Prostate gland (tissue), 2 donors: ENCODE measurements at regions not wholly inside any gene's neighbourhood (a gene's known extent, or its start where the extent isn't known, plus 50 kb on each side); places are given as distances from the start of the nearest gene placed in this dataset.

Experiments
- DNase-seq: peaks from one replicate; pipeline ENCODE4 v3.0.0-alpha.2; 2019; ENCODE audit warnings: low spot score
- H3K27ac ChIP-seq, 2 donors: fragments of 200-600 bp; sonication (generic); 2 replicates each; pipeline ENCODE4 v1.5.1; 2017 to 2019
- H3K27me3 ChIP-seq: fragments of 200-600 bp; sonication (generic); replicated peaks from 2 replicates; pipeline ENCODE4 v1.5.1; 2019; ENCODE audit not compliant: insufficient read depth
- H3K36me3 ChIP-seq, 2 donors: fragments of 200-600 bp; sonication (generic); 1 replicate in 1 of 2; 2 replicates in 1 of 2; pipeline versions ENCODE4 v1.5.1 to v1.8.1; 2017 to 2019
- H3K4me1 ChIP-seq: fragments of 200-600 bp; sonication (generic); replicated peaks from 2 replicates; pipeline ENCODE4 v1.5.1; 2019
- H3K4me3 ChIP-seq, 2 donors: fragments of 200-600 bp; sonication (generic); 2 replicates each; pipeline ENCODE4 v1.5.1; 2017 to 2019
- H3K9me3 ChIP-seq: fragments of 200-600 bp; sonication (generic); 2 replicates; pipeline ENCODE4 v1.5.1; 2017
- POLR2A ChIP-seq: fragments of 450-650 bp; IDR thresholded peaks from one replicate; pipeline ENCODE4 v1.6.1; 2016; ENCODE audit warnings: antibody characterized with exemption, mild to moderate bottlenecking
- POLR2AphosphoS5 ChIP-seq: sonication (generic); formaldehyde crosslinking; IDR thresholded peaks from one replicate; pipeline ENCODE4 v1.6.1; 2017; ENCODE audit warnings: antibody characterized with exemption
- WGBS: methylation state at CpG from one replicate; pipeline ENCODE4 v1.1.5; 2018; 5-methylcytosine and 5-hydroxymethylcytosine counted together
- intact Hi-C: fragments of 100-400 bp; cut with DNase I; formaldehyde crosslinking; loops from one replicate; pipeline ENCODE4 v1.14.2; 2022
- TF ChIP-seq, protein P1 (sequence below), 4 experiments: fragments of 200-600 bp in 2 of 4; fragments of 450-650 bp in 2 of 4; sonication (generic) in 2 of 4; IDR thresholded peaks; 1 replicate in 3 of 4; 2 replicates in 1 of 4; pipeline ENCODE4 v1.5.1; 2016 to 2019; ENCODE audit warnings: antibody characterized with exemption in 4 of 4, mild to moderate bottlenecking in 2 of 4, moderate library complexity in 2 of 4

DNA sequence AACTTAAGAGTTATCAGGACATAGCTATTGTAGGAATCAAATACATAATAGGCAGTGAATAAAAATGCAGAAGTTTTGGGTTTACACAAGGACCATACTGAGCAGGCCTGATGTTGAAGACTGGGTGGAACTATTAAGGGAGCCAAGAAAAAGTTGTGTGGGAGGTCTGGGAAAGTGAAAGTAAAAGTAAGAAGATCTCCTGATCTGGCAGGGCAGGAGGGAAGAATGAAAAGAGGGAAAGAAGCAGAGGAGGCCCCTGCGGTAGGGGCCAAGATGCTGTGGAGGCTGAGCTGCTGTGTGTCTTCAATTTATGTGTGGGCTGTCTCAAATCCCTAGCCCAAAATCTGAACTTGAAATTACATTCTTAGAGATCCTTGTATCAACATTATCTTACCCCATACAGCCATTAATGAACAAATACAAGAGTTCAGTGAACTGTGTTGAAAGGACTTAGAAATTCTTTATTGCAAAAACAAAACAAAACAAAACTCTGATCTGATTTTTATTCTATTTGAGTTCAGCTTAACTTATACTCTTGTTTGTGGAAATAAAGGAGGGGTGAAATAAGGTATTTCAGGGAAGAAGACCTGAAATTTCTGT is 1183.8 kb downstream of the HACE1 start:
- intact Hi-C loops: no loop called here
- 82% methylated on average over 1 of the region's 1 CpG for WGBS
- no peaks in the 10 kb centered on the region for H3K4me1 ChIP-seq
- no peaks in the 10 kb centered on the region for H3K27me3 ChIP-seq
- DNase-seq: no peak
- no peak overlapping the region for H3K27ac ChIP-seq
- no peak for TF ChIP-seq POLR2AphosphoS5
- TF ChIP-seq POLR2A: no peak
- TF ChIP-seq, protein P1, sequence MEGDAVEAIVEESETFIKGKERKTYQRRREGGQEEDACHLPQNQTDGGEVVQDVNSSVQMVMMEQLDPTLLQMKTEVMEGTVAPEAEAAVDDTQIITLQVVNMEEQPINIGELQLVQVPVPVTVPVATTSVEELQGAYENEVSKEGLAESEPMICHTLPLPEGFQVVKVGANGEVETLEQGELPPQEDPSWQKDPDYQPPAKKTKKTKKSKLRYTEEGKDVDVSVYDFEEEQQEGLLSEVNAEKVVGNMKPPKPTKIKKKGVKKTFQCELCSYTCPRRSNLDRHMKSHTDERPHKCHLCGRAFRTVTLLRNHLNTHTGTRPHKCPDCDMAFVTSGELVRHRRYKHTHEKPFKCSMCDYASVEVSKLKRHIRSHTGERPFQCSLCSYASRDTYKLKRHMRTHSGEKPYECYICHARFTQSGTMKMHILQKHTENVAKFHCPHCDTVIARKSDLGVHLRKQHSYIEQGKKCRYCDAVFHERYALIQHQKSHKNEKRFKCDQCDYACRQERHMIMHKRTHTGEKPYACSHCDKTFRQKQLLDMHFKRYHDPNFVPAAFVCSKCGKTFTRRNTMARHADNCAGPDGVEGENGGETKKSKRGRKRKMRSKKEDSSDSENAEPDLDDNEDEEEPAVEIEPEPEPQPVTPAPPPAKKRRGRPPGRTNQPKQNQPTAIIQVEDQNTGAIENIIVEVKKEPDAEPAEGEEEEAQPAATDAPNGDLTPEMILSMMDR (IDR thresholded peaks at IDR 0.05): no peak
- H3K4me3 ChIP-seq: no peak overlapping the region
- H3K9me3 ChIP-seq: no peaks in the 10 kb centered on the region
- no peaks in the 10 kb centered on the region for H3K36me3 ChIP-seq

DNA sequence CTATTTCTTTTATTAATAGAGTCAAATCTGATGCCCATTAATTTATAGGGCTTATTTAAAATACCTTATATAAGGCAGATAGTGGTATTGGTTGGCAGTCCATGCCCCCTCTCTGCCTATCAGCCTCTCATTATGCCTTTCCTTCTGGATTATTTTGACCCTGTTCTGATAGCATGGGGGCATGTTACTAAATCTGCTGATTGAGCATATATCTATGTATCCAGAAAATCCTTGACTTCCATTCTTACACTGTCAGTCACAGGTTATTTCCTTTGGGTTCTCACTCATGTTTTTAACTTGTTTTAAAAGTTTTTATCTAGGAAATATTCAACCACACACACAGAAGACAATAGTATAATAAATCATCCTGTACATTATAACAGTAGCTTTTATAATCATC is 1184.9 kb downstream of the HACE1 start:
- H3K36me3 ChIP-seq: no peaks in the 10 kb centered on the region
- TF ChIP-seq, protein P1 (IDR thresholded peaks at IDR 0.05): no peak
- TF ChIP-seq POLR2AphosphoS5 (no peak), POLR2A (no peak)
- no peaks in the 10 kb centered on the region for H3K4me1 ChIP-seq
- H3K4me3 ChIP-seq: no peak overlapping the region
- H3K27ac ChIP-seq: no peak overlapping the region
- no peaks in the 10 kb centered on the region for H3K9me3 ChIP-seq
- intact Hi-C loops: no loop called here
- no peak for DNase-seq
- H3K27me3 ChIP-seq: no peaks in the 10 kb centered on the region

DNA sequence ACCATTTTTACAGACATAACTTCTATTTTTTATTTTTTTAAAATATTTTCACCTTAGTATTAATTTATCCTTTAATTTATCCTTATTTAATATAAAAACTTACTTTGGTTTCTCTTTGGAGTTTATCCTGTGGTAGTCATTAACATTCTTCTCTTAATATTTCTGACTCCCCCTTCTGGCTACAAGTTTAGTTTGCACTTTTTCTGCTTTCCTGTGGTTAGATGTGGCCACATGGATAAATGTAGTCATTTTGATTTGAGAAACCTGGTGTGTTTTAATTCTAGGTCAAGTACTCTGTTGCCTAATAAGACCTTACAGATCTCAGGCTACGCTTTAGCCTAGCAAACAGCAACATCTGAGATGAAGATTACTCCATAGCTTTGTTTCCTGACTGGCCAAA is 1187.5 kb downstream of the HACE1 start:
- H3K27ac ChIP-seq: no peak overlapping the region
- DNase-seq: no peak
- WGBS: 97% methylated on average over 1 of the region's 1 CpG
- no peak overlapping the region for H3K4me3 ChIP-seq
- intact Hi-C loops: no loop called here
- no peaks in the 10 kb centered on the region for H3K9me3 ChIP-seq
- no peaks in the 10 kb centered on the region for H3K27me3 ChIP-seq
- H3K36me3 ChIP-seq: no peaks in the 10 kb centered on the region
- H3K4me1 ChIP-seq: no peaks in the 10 kb centered on the region
- TF ChIP-seq POLR2AphosphoS5: no peak
- TF ChIP-seq POLR2A: no peak
- TF ChIP-seq, protein P1 (IDR thresholded peaks at IDR 0.05): no peak

DNA sequence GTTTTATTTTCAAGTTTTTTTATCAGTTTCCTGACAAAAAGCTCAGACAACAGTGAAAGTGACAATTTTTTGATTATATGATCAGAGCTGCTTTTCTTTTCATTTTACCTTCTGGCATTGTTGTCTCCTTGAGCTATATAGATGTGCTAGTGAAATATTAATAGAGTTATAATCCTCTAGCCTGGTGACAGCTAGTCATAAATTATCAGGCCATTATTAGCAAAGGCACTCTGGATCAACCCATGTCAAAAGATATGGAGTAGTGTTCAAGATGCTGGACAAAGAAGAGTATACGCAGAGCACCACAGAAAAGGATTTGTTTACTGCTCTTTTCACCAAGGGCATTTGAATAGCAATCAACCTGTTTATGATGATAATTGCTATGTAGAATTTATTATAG is 1230.1 kb downstream of the HACE1 start:
- intact Hi-C loops: no loop called here
- Histone ChIP-seq H3K4me3 (no peak overlapping the region), H3K9me3 (no peaks in the 10 kb centered on the region), H3K27ac (no peak overlapping the region), H3K36me3 (no peaks in the 10 kb centered on the region), H3K27me3 (no peaks in the 10 kb centered on the region), H3K4me1 (no peaks in the 10 kb centered on the region)
- WGBS: 92% methylated on average over 1 of the region's 1 CpG
- TF ChIP-seq POLR2AphosphoS5: no peak
- TF ChIP-seq, protein P1 (IDR thresholded peaks at IDR 0.05): no peak
- TF ChIP-seq POLR2A: no peak
- no peak for DNase-seq

DNA sequence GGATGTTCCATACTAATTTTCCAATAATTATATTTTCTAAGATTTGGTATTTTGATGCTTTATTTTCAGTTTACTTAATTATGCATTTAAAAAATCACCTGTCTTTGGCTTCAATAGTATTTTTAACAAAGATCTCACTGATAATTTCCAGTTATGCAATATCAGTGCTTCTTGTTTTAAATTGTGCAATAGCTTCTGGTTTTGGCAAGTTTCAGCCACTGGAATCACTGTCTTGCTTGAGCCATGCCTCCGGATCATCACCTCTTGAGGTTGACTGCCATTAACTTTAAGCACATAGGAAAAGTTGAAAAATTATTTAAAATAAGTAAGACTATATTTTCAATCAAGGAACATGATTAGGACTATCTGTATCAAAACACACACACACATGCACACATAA is 1242.1 kb downstream of the HACE1 start:
- no peaks in the 10 kb centered on the region for H3K9me3 ChIP-seq
- no peak overlapping the region for H3K27ac ChIP-seq
- H3K4me1 ChIP-seq: no peaks in the 10 kb centered on the region
- 100% methylated on average over 1 of the region's 1 CpG for WGBS
- no peaks in the 10 kb centered on the region for H3K36me3 ChIP-seq
- TF ChIP-seq POLR2A (no peak), POLR2AphosphoS5 (no peak)
- TF ChIP-seq, protein P1 (IDR thresholded peaks at IDR 0.05): no peak
- H3K4me3 ChIP-seq: no peak overlapping the region
- H3K27me3 ChIP-seq: no peaks in the 10 kb centered on the region
- DNase-seq: no peak
- intact Hi-C loops: no loop called here
